ENCODE measurements at regions not wholly inside any gene's neighbourhood (a gene's known extent, or its start where the extent isn't known, plus 50 kb on each side); places are given as distances from the start of the nearest gene placed in this dataset.

DNA sequence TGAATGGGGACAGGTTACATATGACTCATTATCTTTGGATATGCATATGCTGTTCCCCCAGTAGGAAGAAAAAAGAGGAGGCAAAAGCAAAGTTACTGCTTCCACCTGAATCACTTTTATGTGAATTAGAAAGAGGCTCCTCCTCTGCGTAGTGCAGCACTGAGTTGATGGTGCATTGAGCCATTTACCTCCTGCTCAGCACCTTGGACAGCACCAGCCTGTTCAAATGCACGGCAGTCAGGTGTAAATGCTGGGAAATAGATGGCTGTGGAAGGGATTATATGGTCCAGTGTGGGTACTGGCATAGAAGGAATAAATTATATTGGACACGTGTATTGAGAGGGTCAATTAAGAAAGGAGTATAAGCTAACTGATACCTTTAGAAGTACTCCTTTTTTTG lies 541.9 kb upstream of the SEL1L start:
- TF ChIP-seq, protein P1, sequence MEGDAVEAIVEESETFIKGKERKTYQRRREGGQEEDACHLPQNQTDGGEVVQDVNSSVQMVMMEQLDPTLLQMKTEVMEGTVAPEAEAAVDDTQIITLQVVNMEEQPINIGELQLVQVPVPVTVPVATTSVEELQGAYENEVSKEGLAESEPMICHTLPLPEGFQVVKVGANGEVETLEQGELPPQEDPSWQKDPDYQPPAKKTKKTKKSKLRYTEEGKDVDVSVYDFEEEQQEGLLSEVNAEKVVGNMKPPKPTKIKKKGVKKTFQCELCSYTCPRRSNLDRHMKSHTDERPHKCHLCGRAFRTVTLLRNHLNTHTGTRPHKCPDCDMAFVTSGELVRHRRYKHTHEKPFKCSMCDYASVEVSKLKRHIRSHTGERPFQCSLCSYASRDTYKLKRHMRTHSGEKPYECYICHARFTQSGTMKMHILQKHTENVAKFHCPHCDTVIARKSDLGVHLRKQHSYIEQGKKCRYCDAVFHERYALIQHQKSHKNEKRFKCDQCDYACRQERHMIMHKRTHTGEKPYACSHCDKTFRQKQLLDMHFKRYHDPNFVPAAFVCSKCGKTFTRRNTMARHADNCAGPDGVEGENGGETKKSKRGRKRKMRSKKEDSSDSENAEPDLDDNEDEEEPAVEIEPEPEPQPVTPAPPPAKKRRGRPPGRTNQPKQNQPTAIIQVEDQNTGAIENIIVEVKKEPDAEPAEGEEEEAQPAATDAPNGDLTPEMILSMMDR (IDR thresholded peaks at IDR 0.05; ENCODE audit: low read length): no peak
- no peak for TF ChIP-seq EZH2 (IDR thresholded peaks at IDR 0.05; ENCODE audit: borderline replicate concordance, low read length)
